ENCODE measurements at regions not wholly inside any gene's neighbourhood (a gene's known extent, or its start where the extent isn't known, plus 50 kb on each side); places are given as distances from the start of the nearest gene placed in this dataset.

DNA sequence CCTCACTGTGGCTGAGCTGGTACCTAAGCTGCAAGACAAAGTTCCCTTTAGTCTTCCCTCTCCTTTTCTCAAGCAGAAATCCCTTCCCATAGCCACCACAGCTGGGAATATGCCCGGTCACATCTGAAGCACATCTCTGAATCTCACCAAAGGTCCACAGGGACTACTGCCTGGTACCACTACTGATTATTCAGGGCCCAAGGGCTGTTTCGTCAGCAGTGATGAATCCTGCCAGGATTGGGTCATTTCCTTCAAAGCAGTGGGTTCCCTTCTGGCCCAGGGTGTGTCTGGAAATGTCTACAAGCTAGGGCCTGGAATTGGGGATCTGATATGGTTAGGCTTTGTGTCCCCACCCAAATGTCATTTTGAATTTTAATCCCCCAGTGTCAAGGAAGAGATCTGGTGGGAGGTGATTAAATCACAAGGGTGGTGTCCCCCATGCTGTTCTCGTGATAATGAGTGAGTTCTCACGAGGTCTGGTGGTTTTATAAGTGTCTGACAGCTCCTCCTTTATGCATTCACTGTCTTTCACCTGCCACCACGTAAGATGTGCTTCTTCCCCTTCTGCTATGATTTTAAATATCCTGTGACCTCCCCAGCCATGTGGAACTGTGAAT lies 83.2 kb upstream of the FST start:
- no peaks in the 10 kb centered on the region for H3K36me3 ChIP-seq
- H3K27me3 ChIP-seq = no peaks in the 10 kb centered on the region
- H3K4me1 ChIP-seq = no peaks in the 10 kb centered on the region
- TF ChIP-seq, protein P1, sequence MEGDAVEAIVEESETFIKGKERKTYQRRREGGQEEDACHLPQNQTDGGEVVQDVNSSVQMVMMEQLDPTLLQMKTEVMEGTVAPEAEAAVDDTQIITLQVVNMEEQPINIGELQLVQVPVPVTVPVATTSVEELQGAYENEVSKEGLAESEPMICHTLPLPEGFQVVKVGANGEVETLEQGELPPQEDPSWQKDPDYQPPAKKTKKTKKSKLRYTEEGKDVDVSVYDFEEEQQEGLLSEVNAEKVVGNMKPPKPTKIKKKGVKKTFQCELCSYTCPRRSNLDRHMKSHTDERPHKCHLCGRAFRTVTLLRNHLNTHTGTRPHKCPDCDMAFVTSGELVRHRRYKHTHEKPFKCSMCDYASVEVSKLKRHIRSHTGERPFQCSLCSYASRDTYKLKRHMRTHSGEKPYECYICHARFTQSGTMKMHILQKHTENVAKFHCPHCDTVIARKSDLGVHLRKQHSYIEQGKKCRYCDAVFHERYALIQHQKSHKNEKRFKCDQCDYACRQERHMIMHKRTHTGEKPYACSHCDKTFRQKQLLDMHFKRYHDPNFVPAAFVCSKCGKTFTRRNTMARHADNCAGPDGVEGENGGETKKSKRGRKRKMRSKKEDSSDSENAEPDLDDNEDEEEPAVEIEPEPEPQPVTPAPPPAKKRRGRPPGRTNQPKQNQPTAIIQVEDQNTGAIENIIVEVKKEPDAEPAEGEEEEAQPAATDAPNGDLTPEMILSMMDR (IDR thresholded peaks at IDR 0.05 in 4 of 5, conservative IDR thresholded peaks at IDR 0.05 in 1 of 5) = no peak
- no peak overlapping the region for H3K27ac ChIP-seq
- no peak for DNase-seq
- no peaks in the 10 kb centered on the region for H3K9me3 ChIP-seq
- no peak overlapping the region for H3K4me3 ChIP-seq
- intact Hi-C loops (cut with DNase I; ENCODE audit: low total_unique reads) = no loop called here
- in situ Hi-C loops (cut with MboI; ENCODE audit: low sequenced_read_pairs in 4 of 4) = no loop called here
- ATAC-seq = no peak

DNA sequence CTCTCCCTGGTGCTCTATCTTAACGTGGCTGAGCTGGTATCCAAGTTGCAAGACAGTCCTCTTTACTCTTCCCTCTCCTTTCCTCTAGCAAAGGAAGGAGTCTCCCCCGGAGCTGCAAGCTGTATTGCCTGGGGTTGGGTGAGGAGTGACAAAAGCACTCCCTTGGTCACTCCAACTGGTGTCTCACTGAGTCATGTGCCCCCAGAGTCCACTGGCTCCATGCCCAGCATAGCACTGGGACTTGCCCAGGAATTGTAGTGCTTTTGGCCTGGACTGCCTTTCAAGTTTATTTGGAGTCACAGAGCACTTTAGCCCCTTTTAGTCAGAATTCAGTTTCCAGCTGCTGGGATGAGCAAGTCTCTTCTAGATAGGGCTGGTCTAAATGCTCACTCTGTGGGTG lies 82.6 kb upstream of the FST start:
- DNase-seq = no peak
- no peak overlapping the region for H3K27ac ChIP-seq
- no peak for ATAC-seq
- no peaks in the 10 kb centered on the region for H3K27me3 ChIP-seq
- no peaks in the 10 kb centered on the region for H3K4me1 ChIP-seq
- intact Hi-C loops (cut with DNase I; ENCODE audit: low total_unique reads) (no loop called here), in situ Hi-C loops (cut with MboI; ENCODE audit: low sequenced_read_pairs in 4 of 4) (no loop called here)
- no peak for TF ChIP-seq POLR2A (IDR thresholded peaks at IDR 0.05)
- TF ChIP-seq, protein P1 (IDR thresholded peaks at IDR 0.05 in 4 of 5, conservative IDR thresholded peaks at IDR 0.05 in 1 of 5) = no peak
- H3K4me3 ChIP-seq = no peak overlapping the region
- no peaks in the 10 kb centered on the region for H3K9me3 ChIP-seq
- H3K36me3 ChIP-seq = no peaks in the 10 kb centered on the region

DNA sequence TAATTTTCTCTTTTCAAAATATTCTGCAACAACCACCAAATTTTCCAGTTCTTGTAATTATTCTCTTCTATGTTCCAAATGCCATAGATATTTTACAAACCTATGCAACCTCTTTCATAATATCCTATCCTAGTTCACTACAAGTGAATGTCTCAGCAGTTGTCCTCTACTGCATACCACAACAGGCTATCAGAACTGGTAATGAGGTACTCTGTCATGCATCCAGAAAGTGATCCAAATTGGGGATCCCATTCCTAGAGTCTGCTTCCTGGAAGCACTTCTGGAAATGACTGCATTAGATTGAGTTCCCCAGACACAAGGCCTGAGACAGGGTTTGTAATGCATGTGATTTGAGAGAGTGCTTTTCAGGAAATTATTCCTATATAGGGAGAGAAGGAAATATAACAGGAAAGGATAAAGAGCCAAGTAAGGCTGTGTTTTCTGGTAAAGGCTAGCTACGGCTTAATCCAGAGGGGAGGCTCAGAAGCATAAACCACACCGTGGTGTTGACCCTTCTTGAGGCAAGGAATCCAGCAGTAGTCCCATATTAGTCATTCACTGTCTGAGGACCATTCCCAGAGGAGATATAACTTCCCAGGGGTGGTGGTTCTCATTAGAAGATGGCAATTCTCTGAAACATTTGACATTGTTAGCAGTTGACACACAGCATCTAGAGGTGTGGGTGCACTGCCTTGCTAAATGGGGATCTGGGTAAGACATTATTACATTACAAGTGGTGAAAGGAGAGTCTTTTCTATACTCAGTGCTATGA lies 80.3 kb upstream of the FST start:
- H3K27me3 ChIP-seq = no peaks in the 10 kb centered on the region
- DNase-seq (no peak), ATAC-seq (no peak)
- no peak overlapping the region for H3K27ac ChIP-seq
- no peaks in the 10 kb centered on the region for H3K36me3 ChIP-seq
- H3K9me3 ChIP-seq = no peaks in the 10 kb centered on the region
- no peak overlapping the region for H3K4me3 ChIP-seq
- TF ChIP-seq, protein P1 (IDR thresholded peaks at IDR 0.05 in 4 of 5, conservative IDR thresholded peaks at IDR 0.05 in 1 of 5) = no peak
- no peak for TF ChIP-seq POLR2A (IDR thresholded peaks at IDR 0.05)
- intact Hi-C loops (cut with DNase I; ENCODE audit: low total_unique reads) (no loop called here), in situ Hi-C loops (cut with MboI; ENCODE audit: low sequenced_read_pairs in 4 of 4) (no loop called here)
- no peaks in the 10 kb centered on the region for H3K4me1 ChIP-seq

DNA sequence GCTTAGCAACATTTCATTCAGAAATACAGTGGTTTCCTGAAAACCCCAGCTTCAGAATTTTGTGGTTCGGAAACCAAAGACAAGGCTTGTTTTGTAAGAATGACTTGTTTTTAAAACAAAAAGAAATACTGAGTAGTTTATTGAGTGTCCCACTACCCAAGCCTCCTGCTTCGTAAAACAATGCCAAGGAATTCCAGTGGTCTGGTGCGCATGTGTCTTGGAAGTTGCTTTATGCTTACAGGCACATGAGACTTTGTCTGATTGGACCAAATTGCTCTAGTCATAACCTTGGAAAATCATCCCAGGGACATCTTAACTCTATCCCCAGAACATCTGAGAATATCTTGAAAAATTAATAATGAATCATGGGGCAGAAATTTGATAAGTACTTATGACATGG lies 77.1 kb upstream of the FST start:
- Histone ChIP-seq H3K27me3 (no peaks in the 10 kb centered on the region), H3K36me3 (no peaks in the 10 kb centered on the region), H3K4me1 (no peaks in the 10 kb centered on the region), H3K27ac (no peak overlapping the region), H3K9me3 (no peaks in the 10 kb centered on the region), H3K4me3 (no peak overlapping the region)
- in situ Hi-C loops (cut with MboI; ENCODE audit: low sequenced_read_pairs in 4 of 4) (no loop called here), intact Hi-C loops (cut with DNase I; ENCODE audit: low total_unique reads) (no loop called here)
- TF ChIP-seq, protein P1 (IDR thresholded peaks at IDR 0.05 in 4 of 5, conservative IDR thresholded peaks at IDR 0.05 in 1 of 5) = no peak
- no peak for TF ChIP-seq POLR2A (IDR thresholded peaks at IDR 0.05)
- no peak for DNase-seq
- no peak for ATAC-seq

Data from gastrocnemius medialis (tissue), 4 donors.